GM23248 (cell line): ENCODE measurements at regions not wholly inside any gene's neighbourhood (a gene's known extent, or its start where the extent isn't known, plus 50 kb on each side); places are given as distances from the start of the nearest gene placed in this dataset.

Experiments
- EZH2 ChIP-seq: fragments of 200-600 bp; sonication (generic); IDR thresholded peaks from 2 replicates; pipeline ENCODE4 v1.6.1; 2018; ENCODE audit warnings: antibody characterized with exemption, mild to moderate bottlenecking; ENCODE audit not compliant: insufficient read depth, poor library complexity, severe bottlenecking
- EZH2phosphoT487 ChIP-seq: fragments of 200-600 bp; sonication (generic); IDR thresholded peaks from 2 replicates; pipeline ENCODE4 v1.6.1; 2018; ENCODE audit warnings: antibody characterized with exemption, moderate library complexity, mild to moderate bottlenecking, low read depth; ENCODE audit not compliant: insufficient read depth

DNA sequence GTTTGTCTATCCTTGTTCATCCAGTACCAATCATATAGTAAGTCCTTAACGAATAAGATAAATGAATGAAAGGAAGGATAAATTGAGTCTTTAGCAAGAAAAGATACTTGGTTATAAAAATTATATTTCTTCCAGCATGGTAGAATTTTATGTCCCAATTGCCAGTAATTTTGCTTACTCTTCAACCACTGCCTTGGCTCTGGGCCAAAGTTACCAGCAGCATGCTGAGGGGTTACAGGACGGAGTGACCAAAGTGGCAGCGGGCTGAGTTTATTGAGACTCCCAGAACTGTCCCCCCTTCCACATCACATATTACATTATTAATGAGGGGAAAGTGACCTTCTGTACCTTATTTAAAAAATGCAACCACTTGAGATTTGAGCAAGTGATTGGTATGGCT, 121.7 kb downstream of the RASGEF1B start:
- TF ChIP-seq EZH2 (no peak), EZH2phosphoT487 (no peak)
